ENCODE measurements at regions not wholly inside any gene's neighbourhood (a gene's known extent, or its start where the extent isn't known, plus 50 kb on each side); places are given as distances from the start of the nearest gene placed in this dataset.

GRCh38 chr7:76149847-76150691 lies 51.6 kb upstream of the SRRM3 start:
- Histone ChIP-seq H3K18ac (ENCODE audit: insufficient read length, low read depth, low read length) (no peak overlapping the region), H4K91ac (ENCODE audit: insufficient read length, low read depth, low read length) (no peak overlapping the region), H3K56ac (ENCODE audit: insufficient read length, low read depth, low read length) (no peak overlapping the region), H3K23me2 (ENCODE audit: insufficient read length, low read depth, low read length, poor library complexity, severe bottlenecking) (no peaks in the 10 kb centered on the region), H3T11ph (ENCODE audit: low read length) (no peak overlapping the region), H3K4me2 (ENCODE audit: insufficient read depth, insufficient read length, low read length) (no peak overlapping the region), H4K5ac (ENCODE audit: insufficient read length, low read depth, low read length) (no peak overlapping the region), H2AFZ (ENCODE audit: low read length) (no peak overlapping the region), H3K23ac (ENCODE audit: insufficient read length, low read depth, low read length) (no peak overlapping the region), H3K14ac (ENCODE audit: insufficient read depth, low read length) (no peak overlapping the region; the same call in 1 of the 2 replicates), H3K79me2 (ENCODE audit: insufficient read depth, low read length) (no peaks in the 10 kb centered on the region), H3K4ac (ENCODE audit: low read depth, low read length) (no peak overlapping the region), H3K9ac (ENCODE audit: extremely low read depth, insufficient read length, low read length) (no peak overlapping the region), H4K8ac (replicated peaks; ENCODE audit: insufficient read length, low read depth, low read length) (no peak overlapping the region), H2BK20ac (ENCODE audit: low read depth, low read length, poor library complexity, severe bottlenecking) (no peak overlapping the region), H3K79me1 (ENCODE audit: insufficient read depth, low read depth, low read length, poor library complexity, severe bottlenecking) (no peaks in the 10 kb centered on the region), H3K4me1 (ENCODE audit: insufficient read depth, low read length) (no peaks in the 10 kb centered on the region), H4K20me1 (ENCODE audit: control insufficient read depth, insufficient read depth, insufficient read length) (no peaks in the 10 kb centered on the region), H3K27ac (ENCODE audit: insufficient read length, low read depth, low read length) (no peak overlapping the region), H2AK5ac (ENCODE audit: insufficient read length, low read length) (no peak overlapping the region), H3K27me3 (ENCODE audit: insufficient read depth, low read length) (no peaks in the 10 kb centered on the region), H3K9me3 (ENCODE audit: control insufficient read depth, low read depth, low read length) (no peaks in the 10 kb centered on the region), H2BK15ac (ENCODE audit: low read depth, low read length) (no peak overlapping the region; the same call in 1 of the 2 replicates), H2BK120ac (ENCODE audit: low read depth, low read length, poor library complexity, severe bottlenecking) (no peak overlapping the region), H2BK12ac (ENCODE audit: insufficient read length, low read depth, low read length) (no peak overlapping the region), H2BK5ac (ENCODE audit: insufficient read length, low read length) (no peak overlapping the region)
- no peak for TF ChIP-seq CTCF (conservative IDR thresholded peaks at IDR 0.05)
- H3K9me3 Mint-ChIP-seq = no peaks in the 10 kb centered on the region
- H3K4me1 Mint-ChIP-seq = peaks cover 10 to 14% of the 10 kb centered on the region in 2 experiments
- peak overlapping the region in 2 of 3 experiments; percentile 61 to 79; a peak in 3 of 7 replicates for H3K27ac Mint-ChIP-seq
- H3K36me3 Mint-ChIP-seq (ENCODE audit: insufficient read depth in 1 of 3, low read depth in 3 of 3) = no peaks in the 10 kb centered on the region
- H3K27me3 Mint-ChIP-seq (ENCODE audit: low read depth) = no peaks in the 10 kb centered on the region
- no CpG with 5 or more reads among the region's 53 CpGs for WGBS (ENCODE audit: extremely low coverage, insufficient read length, low lambda C conversion rate)
- no peak for DNase-seq
- no peak overlapping the region for H3K4me3 Mint-ChIP-seq
